ENCODE measurements at regions not wholly inside any gene's neighbourhood (a gene's known extent, or its start where the extent isn't known, plus 50 kb on each side); places are given as distances from the start of the nearest gene placed in this dataset.

GRCh38 chr13:111909501-111909900 is 157.4 kb upstream of the SOX1 start:
- intact Hi-C loops (cut with micrococcal nuclease; ENCODE audit: unreplicated experiment): no loop called here
- FAIRE-seq: no peak

More at GRCh38 chr13:111909501-111909900, 157.4 kb upstream of the SOX1 start:
- Histone ChIP-seq H3K9me3 (replicated peaks; ENCODE audit: control insufficient read depth, insufficient read depth, low read length) (no peaks in the 10 kb centered on the region), H4K20me1 (ENCODE audit: control insufficient read depth, insufficient read depth) (no peaks in the 10 kb centered on the region), H3K27me3 (replicated peaks in 1 of 2; ENCODE audit: control insufficient read depth in 2 of 2, insufficient read depth in 2 of 2, low read length in 1 of 2) (no peaks in the 10 kb centered on the region), H3K4me2 (ENCODE audit: control insufficient read depth, insufficient read depth) (no peak overlapping the region), H3K36me3 (ENCODE audit: control insufficient read depth in 2 of 2, insufficient read depth in 2 of 2, low read length in 1 of 2) (no peaks in the 10 kb centered on the region), H3K27ac (ENCODE audit: control insufficient read depth, insufficient read depth) (no peak overlapping the region), H2AFZ (ENCODE audit: control insufficient read depth, low read depth, low read length) (no peak overlapping the region), H3K9ac (ENCODE audit: control insufficient read depth, insufficient read depth, low read length) (no peak overlapping the region), H3K4me3 (no peak overlapping the region), H3K79me2 (ENCODE audit: control insufficient read depth, insufficient read depth, low read length) (no peaks in the 10 kb centered on the region), H3K4me1 (ENCODE audit: control insufficient read depth, insufficient read depth, low read length) (no peaks in the 10 kb centered on the region)
- ChIA-PET SMC1A (ENCODE audit: uncharacterized antibody, unreplicated experiment) (no interaction called here), CTCF (no interaction called here), RAD21 (ENCODE audit: unreplicated experiment) (no interaction called here), POLR2A (no interaction called here)
- BruUV-seq (replicated peaks): no TSS peak
- ATAC-seq (no peak), DNase-seq (ENCODE audit: low read depth, low spot score) (no peak)
- no peak for TF ChIP-seq SMC3 (IDR thresholded peaks at IDR 0.05; ENCODE audit: borderline replicate concordance, low read length)
- TF ChIP-seq PRDM15 (CRISPR knock-in tag; IDR thresholded peaks at IDR 0.05): no peak
- TF ChIP-seq SKIL (IDR thresholded peaks at IDR 0.05; ENCODE audit: low read depth, poor library complexity, severe bottlenecking): no peak
- TF ChIP-seq NR2F1 (conservative IDR thresholded peaks at IDR 0.05): no peak
- TF ChIP-seq ZBTB11 (CRISPR knock-in tag; IDR thresholded peaks at IDR 0.05): no peak
- TF ChIP-seq RELA (IDR thresholded peaks at IDR 0.05; ENCODE audit: borderline replicate concordance, partially characterized antibody): no peak
- TF ChIP-seq ZSCAN29 (IDR thresholded peaks at IDR 0.05): no peak
- TF ChIP-seq TAF1 (IDR thresholded peaks at IDR 0.05; ENCODE audit: borderline replicate concordance, low read depth, low read length): no peak
- no peak for TF ChIP-seq CREM (IDR thresholded peaks at IDR 0.05; ENCODE audit: low read depth)
- no peak for TF ChIP-seq YBX1 (IDR thresholded peaks at IDR 0.05)
- no peak for TF ChIP-seq RAD51 (IDR thresholded peaks at IDR 0.05)
- TF ChIP-seq STAT1 (conservative IDR thresholded peaks at IDR 0.05): no peak
- TF ChIP-seq PBX3 (IDR thresholded peaks at IDR 0.05; ENCODE audit: insufficient replicate concordance, low read depth, low read length): no peak
- TF ChIP-seq BHLHE40 (IDR thresholded peaks at IDR 0.05; ENCODE audit: borderline replicate concordance in 1 of 2, low read depth in 2 of 2, low read length in 1 of 2): no peak
- TF ChIP-seq BMI1 (IDR thresholded peaks at IDR 0.05; ENCODE audit: borderline replicate concordance): no peak
- in situ Hi-C loops (cut with MboI): no loop called here
- 54% methylated on average over 9 of the region's 12 CpGs for WGBS (ENCODE audit: insufficient coverage, insufficient replicate concordance, low lambda C conversion rate, missing lambda C conversion rate)

Measured in GM12878 (cell line).